ENCODE measurements at regions not wholly inside any gene's neighbourhood (a gene's known extent, or its start where the extent isn't known, plus 50 kb on each side); places are given as distances from the start of the nearest gene placed in this dataset.
"Not testable (repeated sequence)": the region's sequence is repeated elsewhere in the genome, so short reads cannot be mapped to it uniquely, and the experiment has no call there.

DNA sequence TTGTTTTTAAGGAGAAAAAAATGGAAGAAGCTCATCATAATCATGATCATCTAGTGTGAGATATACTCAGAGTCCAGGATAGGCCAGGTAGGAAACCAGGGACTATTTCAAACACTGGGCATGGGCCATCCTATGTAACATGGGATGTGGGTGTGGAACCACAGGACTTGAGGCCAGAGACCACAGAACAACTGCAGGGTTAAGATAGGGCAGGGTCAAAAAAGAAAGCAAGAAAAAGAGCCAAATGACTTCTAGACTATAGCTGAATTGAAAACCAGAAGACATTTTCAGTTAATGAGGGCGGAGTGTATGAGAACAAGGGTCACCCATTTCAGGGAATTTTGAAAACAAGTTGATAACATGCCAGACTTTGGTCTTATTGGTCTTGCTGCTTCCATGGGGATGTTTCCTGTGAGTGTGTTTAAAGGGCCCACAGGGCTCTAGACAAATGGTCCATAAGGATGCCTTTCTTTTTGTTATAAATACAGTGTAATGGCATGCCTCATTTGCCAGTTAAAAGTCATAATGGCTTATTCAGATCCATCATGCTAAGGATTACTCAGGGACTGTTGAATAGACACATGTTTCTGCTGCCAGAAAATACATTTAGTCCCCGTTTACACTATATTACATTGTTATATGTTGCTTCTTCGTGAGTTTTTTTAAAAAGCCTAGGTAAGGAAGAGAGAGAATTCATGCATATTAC lies 182.0 kb upstream of the C21orf91 start:
- Histone ChIP-seq H3K79me2 (ENCODE audit: control insufficient read depth, insufficient read depth, low read length) (no peaks in the 10 kb centered on the region), H3K4me1 (ENCODE audit: control insufficient read depth, extremely low read depth, insufficient read depth, low read length) (no peaks in the 10 kb centered on the region), H4K20me1 (replicated peaks; ENCODE audit: control insufficient read depth, extremely low read depth, insufficient read depth, low read length) (no peaks in the 10 kb centered on the region), H3K9ac (replicated peaks; ENCODE audit: extremely low read depth, insufficient read depth, low read length) (no peak overlapping the region), H3K36me3 (ENCODE audit: control insufficient read depth in 2 of 2, extremely low read depth in 1 of 2, insufficient read depth in 2 of 2, low read length in 2 of 2) (no peaks in the 10 kb centered on the region), H3K27ac (ENCODE audit: insufficient read depth, low read depth, low read length) (no peak overlapping the region), H3K27me3 (ENCODE audit: control insufficient read depth in 2 of 2, insufficient read depth in 2 of 2, low read length in 2 of 2) (no peaks in the 10 kb centered on the region), H3K9me1 (replicated peaks; ENCODE audit: control insufficient read depth, extremely low read depth, insufficient read depth, low read length) (no peaks in the 10 kb centered on the region), H3K9me3 (replicated peaks; ENCODE audit: control insufficient read depth, insufficient read depth, low read length) (no peaks in the 10 kb centered on the region), H2AFZ (ENCODE audit: low read depth, low read length) (no peak overlapping the region), H3K4me2 (ENCODE audit: insufficient read depth, low read length) (no peak overlapping the region), H3K4me3 (replicated peaks in 1 of 3; ENCODE audit: insufficient read depth in 1 of 3, low read depth in 1 of 3, low read length in 3 of 3) (no peak overlapping the region)
- dilution Hi-C loops (cut with MboI; ENCODE audit: extremely low pct_ligation_motif_present, low sequenced_read_pairs): no loop called here
- TF ChIP-seq FOS (IDR thresholded peaks at IDR 0.05; ENCODE audit: borderline replicate concordance, insufficient read depth, low read length) (no peak), MYC (IDR thresholded peaks at IDR 0.05; ENCODE audit: low read depth, low read length) (no peak), POLR2A (IDR thresholded peaks at IDR 0.05; ENCODE audit: low read depth, low read length) (no peak), GATA2 (IDR thresholded peaks at IDR 0.05; ENCODE audit: insufficient read depth, insufficient read length, low read depth, low read length) (no peak), POLR2AphosphoS5 (IDR thresholded peaks at IDR 0.05; ENCODE audit: insufficient read depth, low read depth, low read length) (no peak), EZH2 (IDR thresholded peaks at IDR 0.05; ENCODE audit: borderline replicate concordance, low read depth, low read length, severe bottlenecking) (no peak), JUN (IDR thresholded peaks at IDR 0.05; ENCODE audit: borderline replicate concordance, insufficient read depth, insufficient read length, low read depth) (no peak)
- TF ChIP-seq, protein P1, sequence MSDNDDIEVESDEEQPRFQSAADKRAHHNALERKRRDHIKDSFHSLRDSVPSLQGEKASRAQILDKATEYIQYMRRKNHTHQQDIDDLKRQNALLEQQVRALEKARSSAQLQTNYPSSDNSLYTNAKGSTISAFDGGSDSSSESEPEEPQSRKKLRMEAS (IDR thresholded peaks at IDR 0.05; ENCODE audit: insufficient read depth, insufficient read length): no peak
- TF ChIP-seq, protein P2, sequence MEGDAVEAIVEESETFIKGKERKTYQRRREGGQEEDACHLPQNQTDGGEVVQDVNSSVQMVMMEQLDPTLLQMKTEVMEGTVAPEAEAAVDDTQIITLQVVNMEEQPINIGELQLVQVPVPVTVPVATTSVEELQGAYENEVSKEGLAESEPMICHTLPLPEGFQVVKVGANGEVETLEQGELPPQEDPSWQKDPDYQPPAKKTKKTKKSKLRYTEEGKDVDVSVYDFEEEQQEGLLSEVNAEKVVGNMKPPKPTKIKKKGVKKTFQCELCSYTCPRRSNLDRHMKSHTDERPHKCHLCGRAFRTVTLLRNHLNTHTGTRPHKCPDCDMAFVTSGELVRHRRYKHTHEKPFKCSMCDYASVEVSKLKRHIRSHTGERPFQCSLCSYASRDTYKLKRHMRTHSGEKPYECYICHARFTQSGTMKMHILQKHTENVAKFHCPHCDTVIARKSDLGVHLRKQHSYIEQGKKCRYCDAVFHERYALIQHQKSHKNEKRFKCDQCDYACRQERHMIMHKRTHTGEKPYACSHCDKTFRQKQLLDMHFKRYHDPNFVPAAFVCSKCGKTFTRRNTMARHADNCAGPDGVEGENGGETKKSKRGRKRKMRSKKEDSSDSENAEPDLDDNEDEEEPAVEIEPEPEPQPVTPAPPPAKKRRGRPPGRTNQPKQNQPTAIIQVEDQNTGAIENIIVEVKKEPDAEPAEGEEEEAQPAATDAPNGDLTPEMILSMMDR (IDR thresholded peaks at IDR 0.05; ENCODE audit: extremely low read depth in 1 of 2, insufficient read depth in 1 of 2, low read depth in 1 of 2, low read length in 2 of 2): no peak
- ChIA-PET CTCF (no interaction called here), POLR2A (no interaction called here)
- no TSS peak for BruUV-seq (replicated peaks)
- no peak for FAIRE-seq
- intact Hi-C loops (cut with micrococcal nuclease): no loop called here
- DNase-seq (ENCODE audit: low read depth, low spot score): no peak

DNA sequence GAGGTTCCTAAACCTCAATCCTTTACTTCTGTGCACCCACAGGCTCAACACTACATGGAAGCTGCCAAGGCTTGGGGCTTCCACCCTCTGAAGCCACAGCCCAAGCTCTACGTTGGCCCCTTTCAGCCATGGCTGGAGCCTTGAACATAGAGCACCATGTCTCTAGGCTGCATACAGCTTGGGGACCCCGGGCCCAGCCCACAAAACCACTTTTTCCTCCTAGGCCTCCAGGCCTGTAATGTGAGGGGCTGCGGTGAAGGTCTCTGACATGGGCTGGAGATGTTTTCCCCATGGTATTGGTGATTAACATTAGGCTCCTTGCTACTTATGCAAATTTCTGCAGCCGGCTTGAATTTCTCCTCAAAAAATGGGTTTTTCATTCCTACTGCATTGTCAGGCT lies 179.4 kb upstream of the C21orf91 start:
- FAIRE-seq, POLR2A ChIA-PET: not testable (repeated sequence)

More for the DNA sequence above, 179.4 kb upstream of the C21orf91 start:
- BruUV-seq (replicated peaks); H2AFZ ChIP-seq (ENCODE audit: low read depth, low read length); H3K4me3 ChIP-seq (replicated peaks in 1 of 3; ENCODE audit: insufficient read depth in 1 of 3, low read depth in 1 of 3, low read length in 3 of 3); intact Hi-C loops (cut with micrococcal nuclease); H3K9me1 ChIP-seq (replicated peaks; ENCODE audit: control insufficient read depth, extremely low read depth, insufficient read depth, low read length); dilution Hi-C loops (cut with MboI; ENCODE audit: extremely low pct_ligation_motif_present, low sequenced_read_pairs); H4K20me1 ChIP-seq (replicated peaks; ENCODE audit: control insufficient read depth, extremely low read depth, insufficient read depth, low read length); H3K79me2 ChIP-seq (ENCODE audit: control insufficient read depth, insufficient read depth, low read length); H3K9me3 ChIP-seq (replicated peaks; ENCODE audit: control insufficient read depth, insufficient read depth, low read length); H3K9ac ChIP-seq (replicated peaks; ENCODE audit: extremely low read depth, insufficient read depth, low read length); H3K27me3 ChIP-seq (ENCODE audit: control insufficient read depth in 2 of 2, insufficient read depth in 2 of 2, low read length in 2 of 2); H3K4me2 ChIP-seq (ENCODE audit: insufficient read depth, low read length); DNase-seq (ENCODE audit: low read depth, low spot score); CTCF ChIA-PET; H3K27ac ChIP-seq (ENCODE audit: insufficient read depth, low read depth, low read length); H3K36me3 ChIP-seq (ENCODE audit: control insufficient read depth in 2 of 2, extremely low read depth in 1 of 2, insufficient read depth in 2 of 2, low read length in 2 of 2); H3K4me1 ChIP-seq (ENCODE audit: control insufficient read depth, extremely low read depth, insufficient read depth, low read length): not testable (repeated sequence)

Data from endothelial cell of umbilical vein (primary cell).